CD4-positive, alpha-beta T cell treated with Interleukin-2 at 100 ng/mL for 4 hours (primary cell): ENCODE measurements at regions not wholly inside any gene's neighbourhood (a gene's known extent, or its start where the extent isn't known, plus 50 kb on each side); places are given as distances from the start of the nearest gene placed in this dataset.
"Not testable (repeated sequence)": the region's sequence is repeated elsewhere in the genome, so short reads cannot be mapped to it uniquely, and the experiment has no call there.

Experiments used
- DNase-seq: peaks from one replicate; pipeline ENCODE4 v3.0.0-alpha.2; 2020; ENCODE audit warnings: low spot score

DNA sequence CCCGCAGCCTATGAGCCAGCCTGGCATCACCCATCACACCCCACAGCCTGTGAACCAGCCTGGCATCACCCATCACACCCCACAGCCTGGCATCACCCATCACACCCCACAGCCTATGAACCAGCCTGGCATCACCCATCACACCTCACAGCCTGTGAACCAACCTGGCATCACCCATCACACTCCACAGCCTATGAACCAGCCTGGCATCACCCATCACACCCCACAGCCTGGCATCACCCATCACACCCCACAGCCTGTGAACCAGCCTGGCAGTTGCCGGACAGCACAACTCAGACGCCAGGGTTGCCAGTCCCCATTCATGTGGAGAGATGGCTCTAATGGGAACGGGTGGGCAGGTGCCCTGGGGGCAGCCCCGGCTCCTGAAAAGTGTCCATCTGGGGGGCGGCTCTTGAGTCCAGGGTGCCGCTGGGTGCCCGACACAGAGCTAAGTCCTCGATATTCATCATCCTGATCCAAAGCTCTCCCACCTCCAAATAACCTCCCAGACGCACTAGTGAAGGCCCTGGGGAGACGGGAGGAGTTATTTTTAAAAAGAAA lies 116.9 kb upstream of the AFDN start:
- not testable (repeated sequence) for DNase-seq

DNA sequence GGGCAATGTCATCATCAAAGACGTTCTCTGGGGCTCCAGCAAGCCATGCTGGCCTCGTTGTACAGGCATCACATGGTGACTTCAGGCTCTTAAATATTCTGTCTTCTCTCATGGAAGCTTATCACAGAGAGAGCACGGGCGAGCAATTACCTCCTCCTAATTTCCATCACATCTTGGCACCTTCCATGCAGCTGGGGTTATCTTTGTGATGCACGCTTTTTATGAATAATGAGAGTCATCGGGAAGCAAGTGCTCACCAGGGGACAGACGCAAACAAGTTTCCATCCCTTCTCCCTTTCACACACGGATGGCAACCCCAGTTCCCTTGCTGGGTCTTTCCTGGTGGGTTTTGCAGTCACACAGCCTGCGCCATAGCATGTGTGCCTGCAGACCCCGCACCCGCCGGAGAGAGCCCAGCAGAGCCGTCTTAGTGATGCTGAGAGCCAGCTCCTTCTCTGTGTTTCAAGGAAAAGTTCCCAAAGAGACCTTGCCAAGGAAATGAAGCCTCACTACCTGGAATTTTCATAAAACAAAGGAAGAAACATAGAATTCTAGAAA lies 116.3 kb upstream of the AFDN start:
- DNase-seq, result no peak

DNA sequence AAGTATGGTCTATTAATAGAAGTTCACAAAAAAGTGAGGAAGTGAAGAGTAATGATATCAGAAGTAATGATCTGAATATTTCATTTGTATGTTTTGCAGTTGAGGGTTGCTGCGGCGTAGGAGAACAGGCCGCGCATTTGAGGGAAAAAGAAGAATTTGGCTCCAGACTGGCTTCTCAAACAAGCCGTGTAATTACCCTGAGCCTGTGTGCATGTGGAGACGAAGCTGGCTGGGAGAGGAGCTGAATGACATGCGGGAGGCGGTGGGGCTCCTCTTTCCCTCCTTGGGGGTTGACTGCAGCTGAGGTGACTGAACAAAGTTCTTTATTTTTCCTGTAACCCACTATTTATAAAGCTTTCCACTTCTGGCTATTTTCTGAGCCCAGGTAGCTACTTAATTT lies 115.5 kb upstream of the AFDN start:
- DNase-seq, result no peak

DNA sequence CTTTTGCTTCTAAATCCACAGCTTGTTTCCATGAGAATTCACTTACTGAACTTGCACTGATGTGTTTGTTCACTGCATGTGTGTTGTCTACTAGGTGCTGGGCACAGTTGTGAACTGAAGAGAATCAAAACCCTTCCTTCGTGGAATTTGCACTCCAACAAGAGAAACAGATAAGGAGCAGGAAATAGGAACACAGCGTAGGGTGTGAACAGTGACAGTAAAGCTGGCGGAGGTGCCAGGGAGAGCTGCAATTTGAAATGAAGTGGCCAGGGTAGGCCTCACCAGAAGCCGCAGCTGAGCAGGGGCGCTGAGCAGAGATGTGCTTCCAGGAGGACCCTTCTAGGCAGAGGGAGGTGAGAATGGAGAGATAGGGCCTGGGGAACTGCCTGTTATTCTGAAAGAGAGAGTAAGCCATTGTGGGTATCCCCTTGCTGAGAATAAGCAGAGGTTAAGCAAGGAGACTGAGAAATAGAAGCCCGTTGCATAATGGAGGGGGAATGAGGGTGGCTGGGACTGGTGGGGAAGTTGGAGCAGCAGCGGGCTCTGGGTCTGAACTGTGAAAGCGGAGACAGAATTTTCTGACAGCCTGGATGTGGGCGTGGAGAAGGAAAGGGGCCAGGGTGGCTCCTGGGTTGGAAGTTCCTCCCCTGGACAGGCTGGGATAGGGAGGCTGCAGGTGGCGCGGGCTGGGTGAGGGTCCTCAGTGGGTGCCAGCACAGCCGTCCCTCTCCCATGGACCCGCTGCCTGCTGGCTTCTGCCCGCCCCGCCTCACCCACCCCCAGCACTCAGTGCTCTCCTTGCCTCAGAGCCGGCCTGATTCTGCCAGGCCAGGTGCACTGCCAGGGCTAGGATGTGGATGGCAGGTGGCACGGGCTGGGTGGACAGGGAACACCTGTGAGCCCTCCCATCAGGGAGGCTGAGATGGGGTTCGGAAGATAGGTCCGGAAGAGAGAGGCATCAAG lies 114.7 kb upstream of the AFDN start:
- no peak for DNase-seq

DNA sequence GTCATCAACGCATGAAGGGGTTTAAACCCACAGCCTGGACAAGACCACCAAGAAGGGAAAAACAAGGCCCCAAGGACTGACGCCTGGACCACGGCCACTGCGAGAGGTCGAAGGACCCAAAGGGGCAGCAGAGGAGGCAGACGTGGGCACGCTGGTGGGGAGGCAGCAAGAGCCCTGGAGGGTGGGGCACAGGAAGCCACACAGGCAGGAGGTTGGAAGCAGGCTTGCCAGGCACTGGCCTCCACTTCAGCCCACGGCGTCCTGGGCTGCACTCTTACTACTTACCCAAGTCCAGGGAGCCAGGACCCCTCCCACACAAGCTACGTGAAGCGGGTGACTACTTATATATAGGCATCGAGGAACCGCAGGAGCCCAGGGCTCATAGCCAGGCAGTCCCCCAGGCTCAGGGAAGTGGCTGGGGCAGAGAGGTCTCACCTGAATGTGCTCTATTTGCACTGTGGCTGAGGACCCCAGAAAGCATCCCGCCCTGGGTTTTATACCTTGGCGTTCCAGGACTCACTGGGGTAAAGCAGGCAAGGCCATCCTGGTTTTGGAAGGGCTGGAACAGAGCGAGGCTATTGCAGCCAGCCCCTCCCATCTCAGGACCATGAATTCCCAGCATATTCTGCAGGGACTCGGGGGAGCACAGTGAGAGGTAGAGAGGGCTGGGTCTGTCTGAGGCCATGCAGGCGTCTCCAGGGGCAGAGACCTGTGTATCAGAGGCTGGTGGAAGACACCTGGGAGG lies 113.8 kb upstream of the AFDN start:
- DNase-seq, result no peak

DNA sequence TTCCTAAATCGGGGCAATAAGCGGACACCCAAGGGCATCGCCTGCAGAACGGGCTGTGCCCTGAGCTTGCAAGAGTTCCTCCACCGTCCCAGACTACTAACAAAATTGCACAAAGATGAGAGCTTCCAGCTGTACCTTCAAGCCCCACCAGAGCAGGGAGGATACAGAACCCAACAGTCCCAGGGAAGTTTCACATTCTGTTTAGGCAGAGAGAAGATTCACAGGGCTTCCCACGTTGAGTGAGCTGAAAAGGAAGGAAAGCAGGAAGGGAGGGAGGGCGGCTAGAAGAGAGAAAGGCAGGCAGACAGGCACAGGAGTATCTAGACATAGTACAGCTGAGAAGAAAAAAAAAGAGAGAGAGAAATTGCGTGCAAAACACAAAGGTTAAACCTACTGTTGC lies 112.6 kb upstream of the AFDN start:
- DNase-seq, result no peak

DNA sequence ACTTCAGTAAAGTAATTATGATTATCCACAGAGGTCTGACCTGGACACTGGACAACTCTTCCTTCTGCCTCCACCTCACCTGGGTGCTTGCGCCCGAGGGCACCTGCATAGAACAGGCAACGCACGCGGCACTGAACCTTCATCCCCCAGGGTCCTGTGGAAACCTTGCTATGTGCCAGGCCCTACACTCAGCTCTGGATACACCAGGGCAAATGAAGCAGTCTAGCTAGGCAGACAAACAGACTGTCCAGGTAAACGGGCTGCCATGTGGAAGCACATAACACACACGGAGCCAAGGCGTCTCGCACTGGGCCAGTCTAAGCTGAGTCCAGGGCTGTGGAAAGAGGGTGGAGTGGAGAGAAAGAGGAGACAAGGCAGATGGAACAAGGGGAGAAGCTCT lies 109.3 kb upstream of the AFDN start:
- no peak for DNase-seq

DNA sequence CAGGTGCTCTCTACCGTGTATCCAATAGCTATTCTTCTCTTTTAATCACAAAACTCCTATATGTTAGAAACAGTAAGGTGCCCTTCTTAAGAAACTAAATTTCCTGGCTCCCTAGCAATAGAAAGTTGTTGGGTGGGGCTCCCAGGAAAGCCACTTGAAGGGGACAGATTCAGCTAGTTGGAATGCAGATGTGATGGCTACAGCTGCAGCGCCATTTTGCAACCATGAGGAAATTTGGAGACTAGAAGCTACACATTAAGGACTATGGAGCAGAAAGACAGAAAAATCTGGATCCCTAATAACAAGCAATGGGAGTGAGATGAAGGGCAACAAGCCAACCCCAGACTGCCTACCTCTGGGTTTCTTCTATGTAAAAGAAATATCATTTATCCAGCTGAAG lies 108.8 kb upstream of the AFDN start:
- no peak for DNase-seq

DNA sequence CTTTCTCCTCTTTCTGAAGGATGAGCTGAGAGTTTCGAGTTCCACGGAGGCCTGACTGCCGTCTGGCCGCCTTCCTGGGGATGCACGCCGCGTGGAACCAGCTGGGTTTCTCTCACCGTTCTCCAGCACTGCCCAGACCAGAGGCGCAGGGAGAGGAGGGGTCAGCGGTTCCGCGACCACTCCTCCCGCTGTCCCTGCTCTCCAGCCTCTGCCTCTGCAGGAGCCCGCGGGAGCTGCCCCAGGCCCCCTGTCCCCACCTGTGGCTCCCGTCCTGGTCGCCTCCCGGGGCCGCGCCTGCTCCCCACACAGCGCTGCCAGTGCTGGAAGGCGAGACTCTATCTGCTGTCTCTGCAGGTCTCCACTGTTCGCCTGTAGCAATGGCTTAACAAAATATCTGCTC lies 106.8 kb upstream of the AFDN start:
- DNase-seq, result no peak

DNA sequence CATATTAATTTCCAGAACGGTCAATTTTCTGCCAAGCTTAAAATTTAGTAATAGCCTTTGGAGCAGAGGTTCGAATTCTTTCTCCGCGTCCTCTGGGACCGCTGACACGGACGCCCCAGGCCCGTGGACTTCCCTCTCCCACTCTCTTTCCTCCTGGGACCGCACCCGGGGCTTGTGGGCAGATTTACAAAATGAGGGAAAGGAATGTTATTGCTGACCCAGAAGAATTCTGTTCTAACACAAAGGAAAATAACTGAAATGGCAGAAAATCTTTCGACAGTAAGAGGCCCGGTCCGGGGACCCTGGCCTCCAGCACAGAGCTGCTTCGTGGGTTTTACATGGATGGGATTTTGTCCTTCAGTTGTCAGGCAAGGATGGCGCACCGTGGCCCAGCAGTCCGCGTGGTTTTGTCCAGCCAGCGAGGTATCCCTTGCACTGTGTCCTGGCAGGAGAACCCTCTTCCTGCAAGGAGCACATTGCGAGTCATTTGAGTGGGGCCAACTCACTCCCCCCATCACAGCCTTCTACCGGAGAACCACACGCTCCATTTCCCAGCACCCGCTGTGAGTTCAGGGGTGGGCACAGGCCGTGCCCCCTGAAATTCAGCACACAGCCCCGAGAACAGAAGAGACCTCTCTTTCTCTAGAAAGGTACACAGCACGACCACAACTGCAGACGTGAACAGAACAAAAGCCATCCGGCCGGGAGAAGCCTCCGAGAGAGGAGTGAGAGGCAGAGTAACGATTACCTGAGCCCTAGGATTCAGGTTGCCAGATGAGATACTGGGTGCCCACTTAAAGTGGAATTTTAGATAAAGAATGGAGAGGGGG lies 106.0 kb upstream of the AFDN start:
- DNase-seq, result no peak

DNA sequence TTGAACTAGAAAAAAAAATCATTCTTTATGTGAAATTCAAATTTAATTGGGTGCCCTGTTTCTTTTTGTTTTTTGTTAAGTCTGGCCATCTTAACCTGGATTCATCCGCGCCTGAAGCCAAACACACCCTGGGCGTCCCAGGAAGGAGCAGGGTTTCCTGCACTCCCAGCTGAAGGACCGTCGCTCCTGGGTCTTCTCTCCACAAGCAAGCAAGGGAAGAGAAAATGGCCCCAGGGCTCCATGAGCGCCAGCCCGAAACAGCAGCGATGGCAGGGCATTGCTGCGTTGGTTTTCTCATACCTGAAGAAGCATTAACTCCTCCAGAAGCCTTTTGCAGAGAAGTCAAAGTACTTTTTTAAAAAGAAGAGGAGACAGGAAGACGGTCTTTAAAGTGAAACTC lies 105.4 kb upstream of the AFDN start:
- DNase-seq, result no peak

DNA sequence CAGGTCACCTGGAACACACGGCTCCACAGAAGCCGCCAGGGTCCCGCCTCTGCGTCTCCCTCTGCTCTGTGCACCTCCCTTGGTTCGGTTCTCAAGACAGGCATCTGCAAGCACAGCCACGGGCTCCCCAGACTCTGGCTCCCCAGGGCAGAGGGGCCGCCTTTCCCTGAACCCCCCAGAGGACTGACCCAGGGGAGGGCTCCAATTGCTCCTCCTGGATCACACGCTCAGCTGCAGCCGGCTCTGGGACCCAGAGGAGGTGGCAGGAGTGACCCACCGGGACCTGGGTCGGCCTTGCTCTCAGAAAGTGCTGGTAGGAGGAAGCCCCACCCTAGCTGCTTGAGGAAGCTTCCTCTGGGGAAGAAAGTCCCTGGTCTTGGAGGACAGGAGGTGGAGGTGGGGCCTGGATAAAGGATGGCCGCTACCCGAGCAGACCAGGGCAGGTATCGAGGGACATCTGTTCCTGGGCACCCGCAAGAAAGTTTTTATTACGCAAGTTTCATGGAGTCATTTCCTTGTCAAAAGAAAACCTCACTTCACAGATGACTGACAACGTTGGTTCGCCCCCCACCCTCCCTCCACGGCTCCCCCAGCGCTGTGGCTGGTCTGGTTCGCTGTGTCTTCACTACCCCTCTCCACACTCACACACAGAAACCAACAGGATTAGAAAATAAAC lies 103.9 kb upstream of the AFDN start:
- no peak for DNase-seq

DNA sequence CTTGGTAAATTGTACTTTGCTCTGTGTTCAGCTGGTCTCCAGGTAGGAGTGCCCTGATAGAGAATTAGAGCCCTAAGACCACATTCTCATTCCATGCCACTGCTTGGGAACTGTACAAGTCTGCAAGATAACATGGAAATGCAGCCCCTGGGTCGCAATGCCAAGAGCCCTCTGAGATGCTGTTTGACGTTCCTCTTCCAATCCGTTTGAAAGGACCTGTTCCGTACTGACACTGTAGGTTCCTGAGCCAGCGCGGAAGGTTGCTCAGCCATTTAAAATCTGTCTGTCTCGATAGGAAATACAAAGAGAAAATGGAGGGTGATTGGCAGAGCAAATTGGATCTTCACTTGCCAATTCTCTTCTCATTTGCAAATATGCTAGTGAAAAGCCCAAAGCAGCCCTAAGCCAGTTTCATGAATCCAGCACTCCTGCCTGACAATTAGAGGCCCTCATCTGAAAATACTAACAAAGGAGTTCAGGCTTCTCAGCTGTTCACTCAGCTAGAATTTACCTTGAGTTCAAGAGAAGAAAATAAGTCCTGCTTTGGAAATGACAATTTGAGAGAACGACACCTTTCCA lies 100.6 kb upstream of the AFDN start:
- DNase-seq, result no peak

DNA sequence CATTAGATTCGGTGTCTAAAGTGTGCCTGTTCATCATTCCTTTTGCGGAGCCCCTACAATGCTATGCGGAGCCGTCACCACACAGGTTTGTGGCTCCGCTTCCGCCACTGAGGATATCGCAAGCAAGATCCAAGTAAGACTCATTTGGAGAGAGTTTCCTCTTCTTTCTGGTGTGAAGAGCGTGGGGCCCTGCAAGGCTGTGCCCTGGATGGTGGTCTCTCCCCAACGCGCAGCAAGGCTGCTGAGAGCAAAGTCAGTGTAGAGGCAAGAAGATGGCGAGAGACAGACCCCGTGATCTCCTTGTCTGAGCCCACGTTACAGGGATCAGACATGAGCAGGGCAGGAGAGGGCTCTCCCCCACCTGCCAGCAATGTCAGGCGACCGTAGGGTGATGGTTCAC lies 96.3 kb upstream of the AFDN start:
- no peak for DNase-seq

DNA sequence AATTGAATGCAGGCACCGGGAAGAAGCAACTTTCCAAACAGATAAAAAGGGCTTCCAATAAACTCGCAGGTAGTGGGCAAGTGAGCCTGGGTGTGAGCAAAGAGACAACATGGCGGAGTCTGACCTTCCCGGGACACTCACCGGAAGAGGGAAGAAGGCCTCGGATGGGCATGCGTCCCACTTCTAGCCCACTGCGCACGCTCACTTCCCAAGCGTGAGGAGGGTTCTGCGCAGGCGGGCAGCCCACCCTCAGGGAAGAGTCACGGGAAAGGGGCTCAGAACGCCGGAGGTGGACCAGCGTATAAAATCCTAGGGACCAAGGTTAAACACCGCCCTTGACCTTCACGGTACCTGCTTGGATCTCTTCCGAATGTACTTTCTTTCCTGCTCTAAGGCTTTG lies 95.5 kb upstream of the AFDN start:
- DNase-seq, result no peak

DNA sequence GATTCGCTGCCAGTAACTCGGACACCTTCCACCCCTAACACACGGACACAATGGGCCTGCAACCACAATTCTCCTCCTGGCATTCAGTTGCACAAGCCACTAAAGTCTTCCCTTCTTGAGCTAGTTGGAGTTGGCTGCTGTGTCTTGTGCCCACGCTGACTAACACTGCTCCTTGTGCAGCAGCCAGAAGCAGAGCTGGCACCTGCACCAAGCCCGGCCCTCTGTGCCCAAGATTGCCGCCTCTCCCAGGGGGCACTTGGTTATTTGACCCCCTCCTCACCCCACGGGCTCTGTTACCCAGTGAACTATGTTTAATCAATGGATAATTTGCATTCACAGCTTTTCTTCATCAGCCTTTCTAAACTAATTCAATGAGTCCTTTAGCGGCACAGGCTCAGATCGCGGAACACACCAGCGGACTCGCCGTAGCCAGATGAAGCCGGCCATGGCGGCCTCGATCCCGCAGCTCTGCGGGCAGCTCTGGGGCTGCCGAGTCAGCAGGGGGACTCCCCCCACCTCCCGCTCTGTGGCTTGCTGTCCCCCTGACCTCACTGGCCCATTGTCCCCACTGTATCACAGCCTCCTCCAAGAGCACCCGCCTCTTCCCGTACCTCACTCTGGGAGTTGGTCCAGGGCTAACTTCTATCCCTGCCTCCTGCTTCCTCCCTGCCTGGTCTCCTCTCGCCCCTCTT lies 94.8 kb upstream of the AFDN start:
- DNase-seq, result no peak

DNA sequence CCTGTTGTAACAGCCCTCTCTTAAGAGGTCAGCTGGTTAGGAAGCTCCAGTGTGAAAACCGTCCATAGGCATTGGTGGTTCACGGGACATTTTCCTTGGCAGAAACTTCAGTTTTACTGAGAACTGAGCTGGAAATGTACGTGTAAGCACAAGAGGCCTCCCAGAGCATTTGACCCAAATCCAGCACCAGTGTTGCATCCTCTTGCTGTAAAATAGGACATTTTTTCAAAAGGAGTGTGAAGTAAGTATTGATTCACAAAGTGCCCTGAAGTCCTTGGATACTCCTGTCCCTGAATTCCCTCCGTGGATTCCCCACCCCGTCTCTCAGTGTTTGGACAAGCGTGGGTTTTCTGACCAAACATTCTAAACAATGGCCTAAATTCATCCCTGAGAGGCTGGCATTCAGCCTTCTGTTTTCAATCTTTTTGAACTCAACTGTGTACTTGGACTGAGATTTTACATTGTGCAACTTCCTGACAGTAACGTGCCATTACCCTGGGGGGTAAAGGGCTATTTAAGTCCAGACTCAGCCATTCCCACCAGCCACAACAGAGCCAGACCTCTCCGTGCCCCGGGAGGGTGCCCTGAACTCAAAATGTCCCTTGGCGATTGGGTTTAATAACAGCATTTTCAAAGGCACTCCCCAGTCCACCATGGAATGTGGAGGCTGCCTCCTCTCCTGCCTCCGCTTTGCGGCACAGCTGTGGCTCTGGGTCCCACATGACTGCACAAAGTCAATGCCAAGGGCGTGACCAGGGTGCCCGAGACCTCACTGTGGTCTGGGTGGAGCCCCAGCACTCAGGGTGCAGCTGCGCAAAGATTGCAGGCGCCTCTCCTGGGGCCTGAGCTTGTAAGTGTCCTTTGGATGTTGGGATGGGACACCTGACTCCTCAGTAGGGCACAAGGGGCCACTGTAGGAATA lies 92.7 kb upstream of the AFDN start:
- no peak for DNase-seq

DNA sequence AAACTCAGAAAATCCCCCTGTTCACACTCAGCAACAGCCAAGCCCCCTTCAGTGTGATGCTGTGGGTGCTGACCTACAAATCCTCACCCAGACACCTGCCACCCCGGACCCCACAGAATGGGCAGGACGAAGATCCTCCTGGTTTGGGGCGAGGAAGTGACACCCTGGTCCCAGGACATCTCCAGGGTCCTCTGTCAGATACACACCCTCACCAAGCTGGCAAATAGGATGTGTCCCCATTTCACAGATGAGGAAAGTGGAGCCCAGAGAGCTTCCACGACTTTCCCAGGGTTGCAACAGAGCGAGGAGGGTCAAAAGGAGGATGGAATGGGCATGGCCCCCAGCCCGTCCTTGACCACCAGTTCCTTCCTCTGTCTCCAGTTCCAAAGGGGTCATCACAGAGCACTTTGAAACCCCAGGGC lies 92.0 kb upstream of the AFDN start:
- DNase-seq, result no peak
